HUES6 (cell line): ENCODE measurements at regions not wholly inside any gene's neighbourhood (a gene's known extent, or its start where the extent isn't known, plus 50 kb on each side); places are given as distances from the start of the nearest gene placed in this dataset.

Source experiments
- H3K27ac ChIP-seq: 2 replicates; pipeline ENCODE4 v1.7.0; 2013; ENCODE audit warnings: low read depth, mild to moderate bottlenecking, low read length, inconsistent platforms
- H3K27me3 ChIP-seq: 2 replicates; pipeline ENCODE4 v1.6.1; 2013; ENCODE audit warnings: low read length; ENCODE audit not compliant: control insufficient read depth, insufficient read depth
- H3K36me3 ChIP-seq: 2 replicates; pipeline ENCODE4 v1.6.1; 2013; ENCODE audit warnings: low read length; ENCODE audit not compliant: control insufficient read depth, insufficient read depth
- H3K4me1 ChIP-seq: 2 replicates; pipeline ENCODE4 v1.6.1; 2013; ENCODE audit warnings: low read length; ENCODE audit not compliant: control insufficient read depth, insufficient read depth
- H3K4me3 ChIP-seq: 2 replicates; pipeline ENCODE4 v1.5.1; 2013; ENCODE audit warnings: low read depth, low read length
- H3K9ac ChIP-seq: one replicate; pipeline ENCODE4 v1.6.1; 2013; ENCODE audit warnings: mild to moderate bottlenecking, low read length
- H3K9me3 ChIP-seq: 2 replicates; pipeline ENCODE4 v1.6.1; 2013; ENCODE audit warnings: low read depth, low read length; ENCODE audit not compliant: control insufficient read depth, insufficient read depth

- peaks cover 10% of the 10 kb centered on the region; the same call in 1 of the 2 replicates for H3K4me1 ChIP-seq
- no peak overlapping the region for H3K4me3 ChIP-seq
- H3K27me3 ChIP-seq: no peaks in the 10 kb centered on the region
- no peak overlapping the region for H3K9ac ChIP-seq
- no peak overlapping the region for H3K27ac ChIP-seq
- H3K9me3 ChIP-seq: no peaks in the 10 kb centered on the region
- H3K36me3 ChIP-seq: no peaks in the 10 kb centered on the region
Measured at GRCh38 chr18:56322406-56322805, 316.0 kb downstream of the TXNL1 start.

DNA sequence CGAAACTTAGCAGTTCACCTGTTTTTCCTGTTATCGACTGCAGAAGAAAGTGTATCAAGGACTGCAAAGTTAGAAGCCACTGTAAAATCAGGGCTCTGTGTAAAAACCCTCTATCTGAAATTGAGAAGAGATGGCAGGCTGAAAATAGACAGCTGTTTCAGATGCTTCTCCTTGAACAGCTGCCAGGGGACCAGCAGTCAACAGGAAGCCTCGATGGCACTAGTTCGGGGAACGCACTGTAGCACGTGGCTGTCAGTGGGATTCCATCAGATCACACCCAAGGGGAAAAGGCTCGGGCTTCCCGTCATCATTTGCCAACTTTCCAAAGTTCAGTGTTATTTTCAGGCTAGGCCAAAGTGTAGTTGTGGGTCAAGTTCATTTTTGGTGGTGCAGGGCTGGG lies 316.9 kb downstream of the TXNL1 start:
- Histone ChIP-seq H3K27me3 (no peaks in the 10 kb centered on the region), H3K9me3 (no peaks in the 10 kb centered on the region), H3K27ac (no peak overlapping the region), H3K36me3 (no peaks in the 10 kb centered on the region), H3K4me1 (peaks cover 10% of the 10 kb centered on the region; the same call in 1 of the 2 replicates), H3K4me3 (no peak overlapping the region), H3K9ac (no peak overlapping the region)

DNA sequence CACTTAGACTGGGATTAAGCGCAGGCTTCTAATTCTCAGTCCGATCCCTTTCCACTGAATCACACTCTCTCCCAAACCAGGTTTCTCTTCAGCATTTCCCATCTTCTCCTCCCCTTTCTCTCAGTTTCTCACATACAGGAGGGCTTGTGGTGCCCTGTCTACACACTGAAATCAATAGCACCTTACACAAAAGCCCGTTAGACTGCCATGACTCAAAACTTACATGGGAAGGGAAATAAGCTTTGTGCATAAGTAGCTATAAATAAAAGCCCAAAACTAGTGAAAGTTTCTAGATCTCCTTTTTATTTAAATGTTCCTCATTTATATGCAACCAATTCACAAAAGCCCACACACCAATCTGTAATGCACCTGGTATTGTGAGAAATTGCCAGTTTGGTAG lies 318.4 kb downstream of the TXNL1 start:
- H3K9me3 ChIP-seq: no peaks in the 10 kb centered on the region
- H3K27me3 ChIP-seq: no peaks in the 10 kb centered on the region
- H3K27ac ChIP-seq: no peak overlapping the region
- peaks cover 10% of the 10 kb centered on the region; the same call in 1 of the 2 replicates for H3K4me1 ChIP-seq
- H3K4me3 ChIP-seq: no peak overlapping the region
- no peaks in the 10 kb centered on the region for H3K36me3 ChIP-seq
- H3K9ac ChIP-seq: no peak overlapping the region

DNA sequence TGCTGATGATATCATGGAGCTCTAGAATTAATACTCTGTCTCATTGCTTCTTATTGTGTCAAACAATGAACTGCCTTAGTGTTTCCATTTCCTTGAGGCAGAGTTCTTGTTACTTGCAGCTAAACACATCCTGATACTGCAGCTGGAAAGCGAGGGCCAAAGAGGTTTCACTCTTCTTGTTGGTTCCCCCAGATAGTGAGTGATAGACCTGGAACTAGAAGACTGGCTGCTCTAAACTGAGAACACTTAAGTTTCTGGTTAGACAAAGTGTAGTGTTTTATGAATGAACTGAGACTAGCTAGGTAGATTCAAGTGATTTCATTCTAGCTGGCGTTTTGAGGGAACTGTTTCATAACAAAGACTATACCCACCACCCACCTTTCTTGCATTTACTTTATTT lies 321.7 kb downstream of the TXNL1 start:
- Histone ChIP-seq H3K27ac (no peak overlapping the region), H3K36me3 (no peaks in the 10 kb centered on the region), H3K4me1 (no peaks in the 10 kb centered on the region), H3K9ac (no peak overlapping the region), H3K9me3 (no peaks in the 10 kb centered on the region), H3K4me3 (no peak overlapping the region), H3K27me3 (no peaks in the 10 kb centered on the region)

GRCh38 chr18:56315363-56315762 lies 323.0 kb downstream of the TXNL1 start:
- no peaks in the 10 kb centered on the region for H3K4me1 ChIP-seq
- no peaks in the 10 kb centered on the region for H3K27me3 ChIP-seq
- no peaks in the 10 kb centered on the region for H3K9me3 ChIP-seq
- H3K9ac ChIP-seq: no peak overlapping the region
- H3K27ac ChIP-seq: no peak overlapping the region
- no peak overlapping the region for H3K4me3 ChIP-seq
- no peaks in the 10 kb centered on the region for H3K36me3 ChIP-seq

- Histone ChIP-seq H3K36me3 (no peaks in the 10 kb centered on the region), H3K4me3 (no peak overlapping the region), H3K4me1 (no peaks in the 10 kb centered on the region), H3K27ac (no peak overlapping the region), H3K27me3 (no peaks in the 10 kb centered on the region), H3K9ac (no peak overlapping the region), H3K9me3 (no peaks in the 10 kb centered on the region)
Measured at GRCh38 chr18:56314396-56314795, 324.0 kb downstream of the TXNL1 start.

GRCh38 chr18:56312551-56313335 lies 325.6 kb downstream of the TXNL1 start:
- H3K4me1 ChIP-seq: no peaks in the 10 kb centered on the region
- H3K9ac ChIP-seq: no peak overlapping the region
- no peaks in the 10 kb centered on the region for H3K36me3 ChIP-seq
- H3K9me3 ChIP-seq: no peaks in the 10 kb centered on the region
- H3K27me3 ChIP-seq: no peaks in the 10 kb centered on the region
- no peak overlapping the region for H3K4me3 ChIP-seq
- no peak overlapping the region for H3K27ac ChIP-seq

GRCh38 chr18:56309104-56309503 lies 329.3 kb downstream of the TXNL1 start:
- Histone ChIP-seq H3K27me3 (no peaks in the 10 kb centered on the region), H3K9me3 (no peaks in the 10 kb centered on the region), H3K27ac (no peak overlapping the region), H3K9ac (no peak overlapping the region), H3K4me1 (0 out of 2 replicates have a peak, but pooled peaks cover 3% of the 10 kb centered on the region), H3K36me3 (no peaks in the 10 kb centered on the region), H3K4me3 (no peak overlapping the region)

DNA sequence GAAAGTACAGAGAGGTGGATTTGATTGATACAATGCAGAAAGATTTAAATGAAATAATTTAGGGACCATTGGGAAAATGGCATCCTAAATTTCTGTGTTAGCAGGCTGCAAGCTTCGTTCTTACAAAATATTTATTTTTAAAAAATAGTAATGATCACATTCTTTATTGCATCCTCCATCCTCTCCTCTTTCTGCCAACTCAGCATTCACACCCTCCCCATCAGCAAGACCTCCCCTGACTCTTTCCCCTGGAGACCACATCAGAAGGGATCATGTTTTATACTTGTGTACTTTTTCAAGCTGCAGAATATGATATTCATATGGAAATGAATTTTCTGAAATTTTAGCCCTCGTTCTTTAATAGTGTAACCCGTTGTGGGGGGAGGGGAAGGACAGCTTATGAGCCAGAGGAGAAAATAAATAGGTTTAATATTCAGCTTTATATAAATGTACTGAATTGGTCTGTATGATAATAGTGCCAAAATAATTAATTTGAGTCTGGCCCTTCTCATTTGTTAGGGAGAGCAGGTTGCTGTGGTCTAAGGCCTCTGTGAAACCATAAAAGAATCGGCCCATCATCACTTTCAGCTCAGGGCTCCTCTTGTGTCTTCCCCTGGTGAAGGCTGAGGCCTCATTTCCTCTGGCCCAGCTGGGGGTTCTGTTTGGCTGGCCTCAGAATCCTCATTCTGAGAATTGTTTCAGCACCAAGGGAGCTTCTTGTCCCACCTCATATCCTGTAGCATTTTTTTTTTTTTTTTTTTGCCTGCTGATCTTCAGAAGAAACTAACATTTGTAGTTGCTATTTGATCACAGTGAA lies 330.8 kb downstream of the TXNL1 start:
- Histone ChIP-seq H3K9me3 (no peaks in the 10 kb centered on the region), H3K27me3 (no peaks in the 10 kb centered on the region), H3K27ac (no peak overlapping the region), H3K36me3 (no peaks in the 10 kb centered on the region), H3K4me1 (0 out of 2 replicates have a peak, but pooled peaks cover 3% of the 10 kb centered on the region), H3K9ac (no peak overlapping the region), H3K4me3 (no peak overlapping the region)

DNA sequence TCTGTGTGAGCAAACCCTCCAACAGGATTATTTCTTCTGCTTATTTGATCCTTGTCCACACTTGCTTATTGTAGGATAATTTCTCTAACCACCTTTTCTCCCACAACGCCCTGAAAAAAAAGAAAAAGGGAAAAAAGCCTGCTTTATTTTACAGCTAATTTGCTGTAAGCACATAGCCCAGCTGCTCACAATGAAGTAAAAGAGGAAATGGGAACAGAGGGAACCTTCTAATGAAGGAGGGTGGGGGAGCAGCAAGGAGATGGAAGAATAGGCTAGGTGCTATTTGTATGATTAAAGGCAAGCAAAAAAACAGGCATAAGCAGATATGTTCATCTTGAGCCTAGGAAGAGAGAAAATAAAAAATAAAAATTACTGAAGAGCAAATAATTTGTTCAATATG lies 331.6 kb downstream of the TXNL1 start:
- H3K27ac ChIP-seq: no peak overlapping the region
- no peak overlapping the region for H3K9ac ChIP-seq
- 0 out of 2 replicates have a peak, but pooled peaks cover 3% of the 10 kb centered on the region for H3K4me1 ChIP-seq

DNA sequence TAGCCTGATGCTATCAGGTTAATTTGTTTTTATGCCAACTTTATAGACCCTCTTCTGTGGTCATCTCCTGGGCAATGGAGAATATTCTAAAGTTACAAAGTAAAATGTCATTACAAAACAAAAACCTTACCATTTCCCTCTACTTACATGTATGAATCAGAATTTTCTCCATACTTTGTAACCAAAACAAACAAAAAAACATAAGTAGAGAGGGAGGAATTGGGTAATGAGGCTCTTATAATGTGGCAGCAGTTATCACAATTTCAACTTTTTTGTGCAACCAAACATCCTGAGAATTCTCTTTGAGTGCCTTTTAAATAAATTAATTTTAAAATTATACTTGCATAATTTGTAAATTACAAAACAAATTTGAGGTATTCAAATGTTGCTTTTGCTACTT lies 332.8 kb downstream of the TXNL1 start:
- H3K4me1 ChIP-seq: 0 out of 2 replicates have a peak, but pooled peaks cover 3% of the 10 kb centered on the region
- no peaks in the 10 kb centered on the region for H3K9me3 ChIP-seq
- no peak overlapping the region for H3K27ac ChIP-seq
- no peaks in the 10 kb centered on the region for H3K36me3 ChIP-seq
- H3K27me3 ChIP-seq: no peaks in the 10 kb centered on the region
- no peak overlapping the region for H3K9ac ChIP-seq
- H3K4me3 ChIP-seq: no peak overlapping the region

More for the DNA sequence above, 331.6 kb downstream of the TXNL1 start:
- Histone ChIP-seq H3K9me3 (no peaks in the 10 kb centered on the region), H3K36me3 (no peaks in the 10 kb centered on the region), H3K27me3 (no peaks in the 10 kb centered on the region), H3K4me3 (no peak overlapping the region)
